NCI-H748 treated with DMSO at 0.1 percent for 48 hours (cell line): ENCODE measurements at regions not wholly inside any gene's neighbourhood (a gene's known extent, or its start where the extent isn't known, plus 50 kb on each side); places are given as distances from the start of the nearest gene placed in this dataset.
"Not testable (repeated sequence)": the region's sequence is repeated elsewhere in the genome, so short reads cannot be mapped to it uniquely, and the experiment has no call there.

Source experiments
- DNase-seq: peaks from one replicate; lab custom pipeline; 2025; lab: John Stamatoyannopoulos, UW

DNA sequence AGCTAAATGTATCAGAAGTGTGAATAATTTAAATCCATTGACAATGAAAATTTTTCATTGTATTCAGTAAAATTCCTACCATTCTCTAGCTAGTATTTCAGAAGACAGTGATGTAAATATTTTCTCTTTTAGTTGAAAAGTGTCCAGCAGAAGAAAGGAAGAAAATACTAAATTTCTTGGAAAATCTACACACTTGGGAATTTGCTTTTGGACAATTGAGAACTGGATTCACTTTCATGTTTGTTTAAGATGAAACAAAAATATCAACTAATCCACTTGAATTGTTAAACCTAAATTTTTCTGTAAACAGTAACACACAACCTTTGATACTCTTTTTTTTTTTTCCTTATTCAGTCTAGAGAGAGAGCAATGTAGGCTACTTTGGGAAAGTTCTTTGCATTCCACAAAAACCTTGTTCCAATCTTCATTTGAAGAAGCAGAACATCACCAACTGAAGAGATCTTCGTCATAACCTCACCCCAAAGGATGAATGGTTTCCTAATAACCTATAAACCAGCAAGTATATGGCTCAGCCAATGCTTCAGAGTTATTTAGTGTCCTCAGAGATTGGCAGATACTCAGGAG, 155.1 kb upstream of the GORAB start:
- no peak for DNase-seq

DNA sequence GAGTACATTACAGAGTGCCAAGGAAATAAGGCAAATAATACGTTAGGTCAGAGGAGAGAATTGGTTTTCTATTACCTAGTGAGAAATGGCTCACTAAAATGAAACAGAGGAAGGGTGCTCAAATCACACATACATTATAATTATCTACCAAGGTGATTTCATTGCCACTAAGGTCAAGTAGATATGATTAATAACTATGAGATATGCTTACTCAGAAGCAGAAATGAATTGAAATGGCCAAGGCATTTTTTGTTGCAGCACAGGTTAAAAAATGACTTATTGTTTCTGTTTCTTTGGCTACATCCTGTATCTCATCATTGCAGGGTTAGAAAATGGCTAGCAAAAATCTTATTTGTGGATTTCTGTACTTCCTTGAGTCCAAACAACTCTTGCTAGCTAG, 154.5 kb upstream of the GORAB start:
- no peak for DNase-seq

DNA sequence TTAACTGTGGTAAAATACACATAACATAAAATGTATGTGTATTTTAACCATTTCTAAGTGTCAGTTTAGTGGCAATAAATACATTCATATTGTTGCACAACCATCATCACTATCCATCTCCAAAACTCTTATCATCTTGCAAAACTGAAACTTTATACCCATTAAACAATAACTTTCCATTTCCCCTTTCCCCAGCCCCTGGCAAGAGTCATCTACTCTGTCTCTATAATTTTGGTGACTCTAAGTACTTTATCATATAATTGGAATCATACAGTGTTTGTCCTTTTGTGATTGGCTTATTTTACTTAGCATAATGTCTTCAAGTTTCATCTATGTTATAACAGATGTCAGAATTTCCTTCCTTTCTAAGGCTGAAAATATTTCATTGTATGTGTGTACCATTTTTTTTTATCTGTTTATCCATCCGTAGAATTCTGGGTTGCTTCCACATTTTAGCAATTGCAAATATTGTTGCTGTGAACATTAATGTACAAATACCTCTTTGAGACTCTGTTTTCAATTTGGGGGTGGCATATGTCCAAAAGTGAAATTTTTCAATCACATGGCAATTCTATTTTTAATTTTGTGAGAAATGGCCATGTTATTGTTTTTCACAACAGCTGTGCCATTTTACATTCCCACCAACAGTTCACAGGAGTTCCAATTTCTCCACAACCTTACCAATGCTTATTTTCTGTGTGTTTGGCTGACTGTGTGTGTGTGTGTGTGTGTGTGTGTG, 153.9 kb upstream of the GORAB start:
- no peak for DNase-seq

DNA sequence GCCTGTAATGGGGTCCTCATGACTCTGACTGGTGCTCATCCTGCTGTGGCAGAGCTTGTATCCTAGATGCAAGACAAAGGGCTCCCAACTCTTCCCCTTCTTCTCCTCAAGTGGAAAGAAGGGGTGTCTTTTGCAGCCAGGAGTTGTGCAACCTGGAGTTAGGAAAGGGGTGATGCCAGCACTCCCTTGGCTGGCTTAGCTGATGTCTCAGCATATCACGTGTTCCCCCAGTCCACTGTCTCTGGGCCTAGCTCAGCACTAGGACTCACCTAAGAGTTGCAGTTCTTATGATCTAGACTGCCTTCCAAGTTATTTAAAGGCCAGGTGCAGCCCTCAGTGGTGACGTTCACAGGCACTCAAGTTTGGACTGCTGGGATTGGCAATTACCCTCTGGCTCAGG, 146.2 kb upstream of the GORAB start:
- no peak for DNase-seq

DNA sequence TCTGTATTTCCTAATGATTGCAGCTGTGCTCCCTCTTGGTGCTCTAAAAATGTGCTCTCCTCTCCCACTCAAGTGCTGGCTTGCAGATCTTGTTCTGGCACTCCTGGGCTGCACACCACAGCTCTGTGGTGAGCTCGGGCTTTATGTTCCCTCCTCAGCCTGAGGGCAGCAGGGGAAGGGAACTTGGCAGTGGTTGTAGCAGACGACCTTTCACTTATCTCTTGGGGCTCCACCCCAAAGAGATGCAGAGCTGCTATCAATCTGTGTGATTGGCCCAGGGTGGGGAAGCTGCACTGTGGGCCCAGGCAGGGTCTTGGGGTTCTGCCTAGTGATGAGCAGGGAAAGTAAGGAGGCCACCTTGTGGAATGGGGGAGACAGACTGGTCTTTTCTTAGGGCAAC, 143.5 kb upstream of the GORAB start:
- no peak for DNase-seq

DNA sequence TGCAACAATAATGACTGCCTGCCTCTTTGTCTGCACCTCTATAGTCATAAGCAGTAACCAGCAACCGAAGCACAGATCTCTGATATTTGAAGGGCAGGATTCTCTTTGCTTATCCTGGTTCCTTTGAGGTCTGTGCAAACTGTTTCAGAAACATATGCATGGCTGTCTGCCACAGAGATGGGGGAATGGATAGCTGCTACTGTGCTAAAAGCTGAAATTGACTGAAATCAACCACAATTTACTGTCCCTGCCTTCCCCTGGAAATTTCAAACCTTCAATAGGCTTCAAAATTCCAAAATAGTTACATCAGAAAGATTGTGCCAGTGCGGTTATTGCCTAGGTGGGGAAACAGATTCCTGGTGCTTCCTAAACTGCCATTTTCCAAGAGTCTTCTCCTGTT, 136.8 kb upstream of the GORAB start:
- no peak for DNase-seq

DNA sequence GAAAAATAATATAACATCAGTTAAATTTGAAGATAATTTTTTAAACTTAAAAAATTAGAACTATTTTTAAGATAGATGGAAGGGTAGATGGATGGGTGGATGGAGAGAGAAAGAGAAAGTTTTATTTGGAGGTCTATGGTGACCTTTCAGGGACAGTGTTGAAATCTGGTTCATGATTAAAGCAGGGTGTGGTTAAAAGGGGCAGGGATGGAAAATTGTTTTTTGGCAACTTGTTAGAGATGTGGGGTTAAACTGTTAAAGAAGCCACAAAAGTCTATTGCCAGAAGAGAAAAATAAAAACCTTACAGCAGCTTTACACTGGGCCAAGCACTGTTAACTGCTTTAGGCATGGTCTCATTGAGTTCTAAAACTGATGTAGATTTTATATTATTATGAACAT, 134.9 kb upstream of the GORAB start:
- DNase-seq: no peak

DNA sequence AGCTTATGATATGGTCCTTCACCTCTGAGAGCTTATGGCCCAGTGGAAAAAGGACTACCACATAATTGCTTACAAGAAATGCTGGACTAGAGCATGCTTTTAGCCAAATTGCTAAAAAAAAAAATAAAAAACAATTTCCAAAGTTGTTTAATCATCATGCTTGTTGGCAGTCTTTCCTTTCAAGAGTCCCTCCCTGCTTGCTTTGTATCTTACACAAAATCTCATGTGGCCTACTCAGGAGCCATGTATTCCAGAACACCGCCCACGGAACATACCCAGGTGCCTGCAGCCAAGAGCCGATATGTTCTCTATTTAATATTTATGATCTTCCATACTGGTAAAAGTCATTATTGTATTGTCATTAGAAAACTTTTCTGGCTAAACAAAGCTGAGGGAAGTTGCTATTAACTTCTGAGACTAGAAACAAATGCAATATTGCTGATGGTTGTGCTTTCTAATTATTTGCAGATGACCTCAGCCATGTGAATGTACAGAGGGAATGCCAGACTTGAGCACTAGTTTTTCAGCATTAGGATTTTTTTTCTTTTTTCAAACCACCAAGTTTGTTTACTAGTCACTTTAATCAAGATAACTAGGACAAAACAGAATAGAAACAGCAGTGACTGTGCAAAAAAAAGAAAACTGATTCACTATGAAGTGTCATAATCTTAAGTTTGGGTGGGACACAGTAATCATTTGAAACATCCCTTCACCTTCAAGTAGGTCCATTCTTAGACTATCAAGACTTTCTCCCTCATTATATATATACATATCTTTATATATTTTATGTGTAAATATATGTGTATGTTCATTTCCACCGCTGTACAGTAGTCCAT, 129.3 kb upstream of the GORAB start:
- no peak for DNase-seq

DNA sequence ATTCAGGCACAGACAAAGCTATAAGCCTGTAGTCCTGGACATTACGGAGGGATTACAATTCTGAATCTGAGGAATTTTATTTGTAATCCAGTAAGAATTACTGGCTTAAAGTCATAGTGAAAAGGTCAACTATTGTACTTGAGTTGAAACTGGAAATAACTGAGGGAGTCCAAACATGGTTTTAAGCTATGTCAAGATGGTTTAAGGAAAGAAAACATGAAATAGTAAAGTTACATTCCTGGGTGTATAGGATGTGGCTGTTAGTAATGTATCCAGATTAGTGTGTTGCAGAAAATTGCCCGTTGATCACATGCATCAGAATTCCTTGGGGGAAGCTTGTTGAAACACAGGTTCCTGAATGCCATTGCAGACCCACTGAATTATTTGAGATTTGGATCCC, 124.8 kb upstream of the GORAB start:
- DNase-seq: no peak

DNA sequence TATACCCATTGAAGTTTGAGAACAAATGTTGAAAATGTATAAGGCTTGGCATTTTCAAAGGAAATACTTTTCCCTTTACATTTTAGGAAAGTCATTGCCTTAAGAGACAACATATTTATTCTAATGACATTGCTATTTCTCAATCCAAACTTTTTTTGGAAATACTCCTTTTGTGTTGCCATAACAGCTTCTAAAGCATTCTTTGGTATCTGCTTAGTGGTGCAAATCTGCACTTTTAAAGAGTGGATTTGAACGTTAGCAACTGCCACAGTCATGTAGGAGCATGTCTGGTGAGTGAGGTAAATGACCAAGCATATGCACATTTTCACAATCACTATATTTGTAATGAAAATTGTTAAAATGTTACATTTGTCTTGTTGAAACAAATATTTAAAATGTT, 124.4 kb upstream of the GORAB start:
- DNase-seq: no peak

DNA sequence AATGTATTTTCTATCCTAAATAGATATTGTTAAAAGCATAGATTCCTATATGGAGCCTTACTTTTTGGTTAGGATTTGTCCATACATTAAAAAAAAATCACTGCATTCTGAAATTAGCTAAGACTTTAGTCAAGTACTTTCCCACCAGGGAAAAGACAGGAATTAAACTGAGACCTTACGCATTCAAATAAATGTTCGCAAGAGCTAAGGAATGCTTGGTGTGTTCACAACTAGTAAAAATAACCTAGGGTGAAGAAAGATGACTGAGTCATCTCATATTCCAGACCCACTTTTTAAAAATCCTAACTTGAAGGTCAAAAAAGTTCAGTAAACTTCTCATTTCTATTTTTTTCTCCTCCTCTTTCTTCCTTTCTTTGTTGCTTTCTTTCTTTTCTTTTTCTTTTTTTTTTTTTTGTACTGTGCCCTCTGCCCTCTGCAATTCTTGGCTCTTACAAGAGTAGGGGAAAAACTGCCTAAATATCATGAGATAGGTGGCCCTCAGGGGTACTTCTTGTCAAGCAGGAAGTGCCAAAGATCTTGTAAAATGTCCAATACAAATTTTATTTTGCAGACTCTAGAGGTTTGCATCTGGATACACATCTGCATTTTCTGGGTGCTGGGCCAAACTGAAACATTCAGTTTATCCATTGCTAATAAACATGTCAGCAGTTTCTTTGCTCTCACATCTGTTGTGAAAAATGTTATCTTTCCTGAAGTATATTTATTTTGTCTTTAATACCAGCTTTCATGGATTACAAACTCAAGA, 121.4 kb upstream of the GORAB start:
- DNase-seq: no peak

DNA sequence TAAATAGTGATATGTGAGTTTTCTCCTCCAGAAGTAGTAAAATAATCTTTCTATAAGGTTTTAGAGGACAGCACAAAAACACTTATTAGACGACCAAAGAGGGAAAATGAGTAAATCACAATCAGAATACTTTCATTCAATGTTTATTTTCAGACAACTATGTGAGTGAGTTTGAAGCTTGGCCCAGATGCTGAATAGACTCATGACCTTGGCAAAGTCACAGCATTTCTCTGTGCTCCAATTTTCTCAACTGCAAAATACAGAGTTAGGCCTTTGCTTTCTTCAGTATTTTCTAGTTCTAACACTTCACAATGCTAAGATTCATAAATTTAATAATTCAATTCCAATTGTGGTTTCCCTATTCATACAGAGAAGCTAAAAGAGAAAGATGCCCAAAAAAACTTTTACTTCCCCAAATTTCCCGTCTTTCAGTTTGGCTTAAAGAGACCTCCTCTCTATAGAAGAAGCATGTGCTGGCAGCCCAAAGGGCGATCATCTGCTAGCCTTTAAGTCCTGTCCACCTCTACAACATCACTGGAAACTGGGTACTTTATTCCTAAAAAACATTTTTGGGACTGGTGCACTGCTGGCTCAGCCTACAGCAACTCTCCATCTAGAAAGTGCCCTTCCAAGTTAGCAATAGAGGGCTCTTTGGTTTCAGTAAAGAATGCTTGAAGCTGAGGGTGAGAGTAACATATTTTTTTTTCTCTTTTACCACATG, 116.8 kb upstream of the GORAB start:
- DNase-seq: no peak

DNA sequence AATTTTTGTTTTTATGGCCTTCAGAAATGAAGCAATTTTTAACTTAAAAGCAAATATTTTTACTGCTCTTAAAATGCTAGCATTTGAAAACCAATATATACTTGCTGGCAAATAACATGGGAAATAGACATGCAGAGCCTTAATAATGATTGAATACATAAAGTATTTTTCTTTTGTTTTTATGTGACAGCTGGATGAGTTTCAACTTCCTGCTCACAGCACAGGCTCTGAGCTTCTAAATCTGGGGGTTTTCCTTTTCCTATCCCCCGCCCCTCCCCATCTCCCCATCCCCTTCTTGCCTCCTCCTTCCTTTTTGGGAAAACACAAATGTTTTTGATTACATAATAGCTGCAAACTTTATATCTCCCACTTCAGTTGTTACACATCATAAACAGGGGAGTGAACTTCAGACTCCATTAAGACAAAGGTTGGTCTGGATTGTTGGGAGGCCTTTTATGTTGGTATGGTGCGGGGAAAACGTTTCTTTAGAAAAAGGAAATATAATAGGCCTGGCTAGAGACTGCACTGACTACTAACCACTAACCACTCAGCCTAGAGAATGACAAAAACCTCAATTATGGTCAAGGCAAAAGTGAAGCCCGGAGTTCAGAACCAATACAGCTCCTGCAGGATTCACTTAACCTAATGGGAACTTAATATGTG, 116.1 kb upstream of the GORAB start:
- no peak for DNase-seq

DNA sequence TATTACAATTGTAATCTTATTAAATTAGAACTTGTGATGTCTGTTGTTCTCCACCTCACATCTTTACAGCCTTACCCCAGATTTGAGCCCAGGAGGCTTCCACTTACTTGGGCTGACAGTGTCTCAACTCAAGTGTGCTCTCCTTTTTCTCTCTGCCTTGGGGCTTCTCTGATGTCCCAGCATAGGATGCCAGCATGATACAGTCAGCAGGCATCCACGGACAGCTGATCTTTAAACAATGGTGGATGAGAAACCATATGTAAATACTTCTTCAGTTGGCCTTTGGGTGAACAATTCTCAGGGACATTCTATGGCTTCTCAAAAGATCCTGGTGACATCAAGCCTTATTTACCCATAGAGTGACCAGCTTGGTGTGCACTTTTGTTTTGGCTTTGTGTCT, 107.6 kb upstream of the GORAB start:
- no peak for DNase-seq

DNA sequence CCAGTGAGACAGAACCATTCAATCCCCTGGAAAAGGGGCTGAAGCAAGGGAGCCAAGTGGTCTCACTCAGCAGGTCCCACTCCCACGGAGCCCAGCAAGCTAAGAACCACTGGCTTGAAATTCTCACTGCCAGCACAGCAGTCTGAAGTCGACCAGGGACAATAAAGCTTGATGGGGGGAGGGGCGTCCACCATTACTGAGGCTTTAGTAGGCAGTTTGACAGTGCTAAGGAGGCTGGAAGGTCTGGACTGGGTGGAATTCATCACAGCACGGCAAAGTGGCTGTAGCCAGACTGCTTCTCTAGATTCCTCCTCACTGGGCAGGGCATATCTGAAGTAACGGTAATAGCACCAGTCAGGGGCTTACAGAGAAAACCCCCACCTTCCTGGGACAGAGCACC, 105.4 kb upstream of the GORAB start:
- no peak for DNase-seq

DNA sequence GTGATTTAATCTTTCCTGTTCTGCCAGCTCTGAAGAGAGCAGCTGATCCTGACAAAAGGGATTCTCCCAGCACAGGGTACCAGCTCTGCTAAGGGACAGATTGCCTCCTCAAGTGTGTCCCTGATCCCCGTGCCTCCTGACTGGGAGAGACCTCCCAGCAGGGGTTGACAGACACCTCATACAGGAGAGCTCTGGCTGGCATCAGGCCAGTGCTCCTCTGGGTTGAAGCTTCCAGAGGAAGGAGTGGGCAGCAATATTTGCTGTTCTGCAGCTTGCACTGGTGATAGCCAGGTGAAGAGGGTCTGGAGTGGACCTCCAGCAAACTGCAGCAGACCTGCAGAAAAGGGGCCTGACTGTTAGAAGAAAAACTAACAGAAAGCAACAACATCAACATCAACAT, 105.0 kb upstream of the GORAB start:
- not testable (repeated sequence) for DNase-seq

DNA sequence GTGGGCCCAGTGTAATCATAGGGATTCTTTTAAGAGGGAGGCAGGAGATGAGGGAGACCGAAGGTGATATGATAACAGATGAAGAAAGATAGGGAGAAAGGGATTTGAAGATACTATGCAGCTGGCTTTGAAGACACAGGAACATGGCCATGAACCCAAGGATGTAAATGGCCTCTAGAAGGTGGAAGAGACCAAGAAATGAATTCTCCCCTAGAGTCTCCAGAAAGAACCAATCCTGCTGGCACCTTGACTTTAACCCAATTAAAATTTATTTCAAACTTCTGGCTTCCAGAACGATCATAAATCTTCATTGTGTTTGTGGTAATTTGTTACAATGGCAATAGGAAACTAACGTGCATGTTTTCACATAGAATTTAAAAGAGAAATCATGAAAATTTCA, 95.0 kb upstream of the GORAB start:
- no peak for DNase-seq

DNA sequence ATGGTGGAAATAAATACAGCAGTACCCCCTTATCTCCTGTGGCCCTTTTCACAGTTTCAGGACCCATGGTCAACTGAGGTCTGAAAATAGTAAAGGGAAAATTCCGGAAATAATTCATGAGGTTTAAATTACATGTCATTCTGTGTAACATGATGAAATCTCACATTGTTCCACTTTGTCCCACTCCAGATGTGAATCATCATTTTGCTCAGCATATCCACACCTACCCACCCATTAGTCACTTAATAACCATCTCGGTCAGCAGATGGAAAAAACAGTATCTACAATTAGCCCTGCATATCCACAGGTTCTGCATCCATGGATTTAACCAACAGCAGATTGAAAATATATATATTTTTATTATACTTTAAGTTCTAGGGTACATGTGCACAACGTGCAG, 86.9 kb upstream of the GORAB start:
- no peak for DNase-seq

DNA sequence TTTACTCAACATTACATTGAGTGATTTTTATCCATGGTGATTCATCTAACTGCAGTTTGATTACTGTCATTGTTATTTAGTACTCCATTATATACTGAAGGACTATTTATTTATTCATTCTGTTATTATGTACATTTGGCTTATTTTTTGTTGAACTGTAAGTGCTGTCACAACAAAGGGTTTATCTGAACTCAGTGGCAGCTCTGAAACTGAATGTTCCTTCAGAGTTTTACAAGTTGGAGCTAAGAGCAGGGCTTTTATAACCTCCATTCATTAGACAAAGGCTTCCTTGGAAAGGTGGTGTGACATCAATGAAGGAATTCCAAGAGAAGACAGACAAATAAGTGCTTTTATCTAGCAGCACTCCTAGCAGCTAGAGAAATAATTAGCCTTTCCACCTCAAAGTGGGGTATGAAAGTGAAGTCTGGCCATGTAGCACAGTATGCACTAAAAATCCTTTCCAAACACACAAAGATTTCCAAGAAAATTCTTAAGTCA, 83.3 kb upstream of the GORAB start:
- DNase-seq: no peak

DNA sequence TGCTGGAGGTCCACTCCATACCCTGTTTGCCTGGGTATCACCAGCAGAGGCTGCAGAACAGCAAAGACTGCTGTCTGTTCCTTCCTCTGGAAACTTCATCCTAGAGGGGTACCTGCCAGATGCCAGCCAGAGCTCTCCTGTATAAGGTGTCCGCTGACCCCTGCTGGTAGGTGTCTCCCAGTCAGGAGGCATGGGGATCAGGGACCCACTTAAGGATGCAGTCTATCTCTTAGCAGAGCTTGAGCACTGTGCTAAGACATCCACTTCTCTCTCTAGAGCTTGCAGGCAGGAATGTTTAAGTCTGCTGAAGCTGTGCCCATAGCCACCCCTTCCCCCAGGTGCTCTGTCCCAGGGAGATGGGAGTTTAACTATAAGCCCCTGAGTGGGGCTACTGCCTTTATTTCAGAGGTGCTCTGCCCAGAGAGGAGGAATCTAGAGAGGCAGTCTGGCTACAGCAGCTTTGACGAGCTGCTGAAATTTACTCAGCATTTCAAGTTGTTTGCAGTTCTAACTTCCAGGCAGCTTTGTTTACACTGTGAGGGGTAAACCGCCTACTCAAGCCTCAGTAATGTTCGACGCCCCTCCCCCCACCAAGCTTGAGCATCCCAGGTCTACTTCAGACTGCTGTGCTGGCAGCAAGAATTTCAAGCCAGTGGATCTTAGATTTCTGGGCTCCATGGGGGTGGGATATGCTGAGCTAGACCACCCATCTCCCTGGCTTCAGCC, 74.5 kb upstream of the GORAB start:
- DNase-seq: not testable (repeated sequence)
